ENCODE measurements at regions not wholly inside any gene's neighbourhood (a gene's known extent, or its start where the extent isn't known, plus 50 kb on each side); places are given as distances from the start of the nearest gene placed in this dataset.

- no peak overlapping the region for H3K4me3 ChIP-seq (ENCODE audit: low read depth, low read length)
- no peak for DNase-seq (ENCODE audit: extremely low spot score)
- H3K36me3 ChIP-seq (ENCODE audit: insufficient read depth): no peaks in the 10 kb centered on the region
- H3K27ac ChIP-seq (ENCODE audit: low read depth): no peak overlapping the region
- no peaks in the 10 kb centered on the region for H3K4me1 ChIP-seq (ENCODE audit: insufficient read depth)
Observed at GRCh38 chr13:83365723-83366122, 516.6 kb downstream of the SLITRK1 start.

GRCh38 chr13:83355041-83355440 is 527.2 kb downstream of the SLITRK1 start:
- no peak for DNase-seq (ENCODE audit: extremely low spot score)
- 91% methylated on average over 1 of the region's 1 CpG for WGBS
- no peaks in the 10 kb centered on the region for H3K36me3 ChIP-seq (ENCODE audit: insufficient read depth)

GRCh38 chr13:83352391-83352790 is 529.9 kb downstream of the SLITRK1 start:
- Histone ChIP-seq H3K27ac (ENCODE audit: low read depth) (no peak overlapping the region), H3K36me3 (ENCODE audit: insufficient read depth) (no peaks in the 10 kb centered on the region), H3K4me1 (ENCODE audit: insufficient read depth) (no peaks in the 10 kb centered on the region), H3K4me3 (ENCODE audit: low read depth, low read length) (no peak overlapping the region)
- 60% methylated on average over 1 of the region's 1 CpG for WGBS
- DNase-seq (ENCODE audit: extremely low spot score): no peak

More at GRCh38 chr13:83355041-83355440, 527.2 kb downstream of the SLITRK1 start:
- Histone ChIP-seq H3K4me1 (ENCODE audit: insufficient read depth) (no peaks in the 10 kb centered on the region), H3K27ac (ENCODE audit: low read depth) (no peak overlapping the region), H3K4me3 (ENCODE audit: low read depth, low read length) (no peak overlapping the region)

DNA sequence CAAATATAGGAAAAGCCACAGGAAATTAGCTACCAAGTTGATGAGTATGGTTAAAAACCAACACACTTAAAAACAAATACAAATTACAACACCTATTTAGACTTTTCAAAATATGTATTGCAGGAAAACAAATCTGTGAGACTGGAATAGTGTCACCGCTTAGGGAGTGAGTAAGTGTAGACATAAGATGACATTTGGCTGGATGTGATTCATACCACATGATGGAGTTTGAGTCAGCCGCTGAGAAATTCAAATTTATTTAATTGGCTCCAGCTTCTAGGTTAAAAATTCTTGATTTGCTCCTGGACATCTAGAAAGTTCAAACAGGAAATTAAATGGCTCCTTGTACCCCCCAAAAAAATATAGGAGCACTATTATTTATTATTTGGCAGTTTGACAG is 531.7 kb downstream of the SLITRK1 start:
- no peak for DNase-seq (ENCODE audit: extremely low spot score)
- Histone ChIP-seq H3K36me3 (ENCODE audit: insufficient read depth) (no peaks in the 10 kb centered on the region), H3K27ac (ENCODE audit: low read depth) (no peak overlapping the region), H3K4me3 (ENCODE audit: low read depth, low read length) (no peak overlapping the region), H3K4me1 (ENCODE audit: insufficient read depth) (no peaks in the 10 kb centered on the region)
- WGBS: 88% methylated on average over 2 of the region's 2 CpGs

- DNase-seq (ENCODE audit: extremely low spot score): no peak
- no peak overlapping the region for H3K27ac ChIP-seq (ENCODE audit: low read depth)
- no peaks in the 10 kb centered on the region for H3K36me3 ChIP-seq (ENCODE audit: insufficient read depth)
- WGBS: 86% methylated on average over 2 of the region's 2 CpGs
- no peaks in the 10 kb centered on the region for H3K4me1 ChIP-seq (ENCODE audit: insufficient read depth)
- no peak overlapping the region for H3K4me3 ChIP-seq (ENCODE audit: low read depth, low read length)
Observed at GRCh38 chr13:83344518-83344917, 537.8 kb downstream of the SLITRK1 start.

DNA sequence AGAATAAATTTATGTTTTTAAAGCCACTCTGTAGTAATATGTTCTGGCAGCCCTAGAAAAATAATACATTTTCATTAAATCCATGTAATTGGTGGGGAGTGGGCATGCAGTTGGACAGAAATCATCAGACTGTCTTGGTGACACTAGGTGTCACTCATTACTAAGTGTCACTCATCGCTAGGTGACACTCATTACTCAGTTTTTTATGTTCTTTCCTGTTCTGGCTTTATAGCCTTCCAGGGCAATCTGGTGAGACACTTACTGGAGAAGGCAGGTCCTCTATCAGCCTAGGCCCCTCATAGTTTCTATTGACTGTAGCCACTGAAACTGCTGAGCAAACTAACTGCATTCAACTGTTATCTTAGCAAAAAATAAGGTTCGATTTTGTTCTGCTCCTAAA is 542.1 kb downstream of the SLITRK1 start:
- Histone ChIP-seq H3K36me3 (ENCODE audit: insufficient read depth) (no peaks in the 10 kb centered on the region), H3K4me1 (ENCODE audit: insufficient read depth) (no peaks in the 10 kb centered on the region), H3K27ac (ENCODE audit: low read depth) (no peak overlapping the region), H3K4me3 (ENCODE audit: low read depth, low read length) (no peak overlapping the region)
- DNase-seq (ENCODE audit: extremely low spot score): no peak
- WGBS: 75% methylated on average over 2 of the region's 2 CpGs

DNA sequence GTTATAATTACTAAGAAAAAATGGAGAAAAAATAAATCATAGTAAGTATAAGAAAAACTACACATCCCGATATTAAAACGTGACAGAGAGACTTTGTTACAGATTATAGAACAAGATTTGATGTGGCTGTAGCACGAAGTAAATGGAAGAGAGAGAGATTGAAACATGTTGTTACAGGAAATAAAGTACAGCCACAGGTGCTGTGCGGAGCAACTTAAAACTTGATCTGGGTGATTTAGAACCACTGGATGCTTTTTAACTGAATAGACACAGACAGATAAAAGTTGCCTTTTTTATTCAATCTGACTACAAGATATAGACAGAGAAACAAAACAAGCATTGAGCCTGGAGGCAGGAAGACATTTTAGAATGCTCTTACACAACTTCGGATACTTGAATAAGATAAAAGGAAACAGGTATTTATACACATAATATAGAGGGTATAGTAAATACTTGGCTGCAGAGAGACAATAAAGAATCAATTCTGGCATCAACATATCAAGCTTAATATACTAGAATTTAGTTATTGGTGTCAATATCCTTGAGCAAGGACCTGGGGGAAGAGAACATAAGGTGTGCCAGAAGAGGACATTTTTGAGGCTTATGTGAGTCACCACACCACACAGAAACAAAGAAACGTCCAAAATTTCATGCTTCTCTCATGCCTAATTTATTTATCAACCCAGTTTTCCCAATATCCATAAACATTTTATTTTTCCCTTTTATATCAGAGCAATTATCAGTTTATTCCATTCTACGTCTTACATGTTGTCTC is 548.5 kb downstream of the SLITRK1 start:
- H3K4me3 ChIP-seq (ENCODE audit: low read depth, low read length): no peak overlapping the region
- DNase-seq (ENCODE audit: extremely low spot score): no peak
- no peaks in the 10 kb centered on the region for H3K4me1 ChIP-seq (ENCODE audit: insufficient read depth)
- no peaks in the 10 kb centered on the region for H3K36me3 ChIP-seq (ENCODE audit: insufficient read depth)
- WGBS: 71% methylated on average over 7 of the region's 7 CpGs
- no peak overlapping the region for H3K27ac ChIP-seq (ENCODE audit: low read depth)

- Histone ChIP-seq H3K4me3 (ENCODE audit: low read depth, low read length) (no peak overlapping the region), H3K27ac (ENCODE audit: low read depth) (no peak overlapping the region), H3K4me1 (ENCODE audit: insufficient read depth) (no peaks in the 10 kb centered on the region), H3K36me3 (ENCODE audit: insufficient read depth) (no peaks in the 10 kb centered on the region)
- WGBS: 92% methylated on average over 3 of the region's 3 CpGs
- DNase-seq (ENCODE audit: extremely low spot score): no peak
Observed at GRCh38 chr13:83332751-83333150, 549.5 kb downstream of the SLITRK1 start.

DNA sequence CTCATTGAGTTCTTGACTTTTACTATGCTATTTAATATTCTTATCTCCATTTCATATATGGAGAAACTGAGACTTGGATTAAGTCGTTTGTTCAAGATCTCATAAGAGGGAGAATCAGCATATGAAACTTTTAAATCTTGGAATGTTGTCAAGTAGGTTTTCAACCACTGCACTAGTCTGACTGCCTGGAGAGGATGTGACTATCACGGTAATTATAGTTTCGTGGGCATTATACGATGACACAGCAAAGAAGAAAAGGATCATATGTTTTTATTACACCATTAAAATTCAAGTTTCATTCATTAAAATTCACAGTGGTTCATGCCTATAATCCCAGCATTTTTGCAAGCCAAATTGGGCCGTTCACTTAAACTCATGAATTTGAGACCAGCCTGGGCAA is 555.2 kb downstream of the SLITRK1 start:
- 67% methylated on average over 5 of the region's 5 CpGs for WGBS
- no peak overlapping the region for H3K27ac ChIP-seq (ENCODE audit: low read depth)
- no peaks in the 10 kb centered on the region for H3K4me1 ChIP-seq (ENCODE audit: insufficient read depth)
- no peak for DNase-seq (ENCODE audit: extremely low spot score)
- no peak overlapping the region for H3K4me3 ChIP-seq (ENCODE audit: low read depth, low read length)
- no peaks in the 10 kb centered on the region for H3K36me3 ChIP-seq (ENCODE audit: insufficient read depth)

DNA sequence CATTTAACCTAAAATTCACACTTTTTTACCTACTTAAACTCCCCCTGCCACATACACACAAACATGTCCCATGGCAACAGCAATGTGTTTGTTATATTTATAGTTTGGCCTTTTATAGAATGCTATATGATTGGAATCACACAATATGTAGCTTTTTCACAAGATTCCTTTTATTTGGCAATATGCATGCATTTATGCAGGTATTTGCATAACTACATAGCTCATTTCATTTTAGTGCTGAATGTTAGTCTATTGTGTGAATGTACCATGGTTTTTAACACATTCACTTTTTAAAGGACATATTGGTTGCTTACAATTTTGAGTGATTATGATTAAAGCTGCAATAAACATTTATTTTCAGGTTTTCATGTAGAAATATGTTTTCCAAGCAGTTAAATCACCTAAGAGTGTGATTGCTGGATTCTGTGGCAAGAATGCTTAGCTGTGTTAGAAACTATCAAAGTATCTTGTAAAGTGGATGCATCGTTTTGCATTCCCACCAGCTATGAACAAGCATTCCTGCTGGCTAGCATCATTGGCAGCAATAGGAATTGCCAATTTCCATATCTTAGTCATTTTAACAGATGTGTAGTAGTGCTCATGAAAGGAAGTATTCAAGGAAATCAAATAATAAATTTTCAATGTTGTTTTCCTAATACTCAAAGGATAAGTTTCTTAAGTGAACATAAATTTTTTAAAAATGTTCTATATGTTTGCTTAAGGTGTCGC is 557.0 kb downstream of the SLITRK1 start:
- H3K4me3 ChIP-seq (ENCODE audit: low read depth, low read length): no peak overlapping the region
- DNase-seq (ENCODE audit: extremely low spot score): no peak
- no peak overlapping the region for H3K27ac ChIP-seq (ENCODE audit: low read depth)
- WGBS: 64% methylated on average over 2 of the region's 2 CpGs
- H3K36me3 ChIP-seq (ENCODE audit: insufficient read depth): no peaks in the 10 kb centered on the region
- no peaks in the 10 kb centered on the region for H3K4me1 ChIP-seq (ENCODE audit: insufficient read depth)

DNA sequence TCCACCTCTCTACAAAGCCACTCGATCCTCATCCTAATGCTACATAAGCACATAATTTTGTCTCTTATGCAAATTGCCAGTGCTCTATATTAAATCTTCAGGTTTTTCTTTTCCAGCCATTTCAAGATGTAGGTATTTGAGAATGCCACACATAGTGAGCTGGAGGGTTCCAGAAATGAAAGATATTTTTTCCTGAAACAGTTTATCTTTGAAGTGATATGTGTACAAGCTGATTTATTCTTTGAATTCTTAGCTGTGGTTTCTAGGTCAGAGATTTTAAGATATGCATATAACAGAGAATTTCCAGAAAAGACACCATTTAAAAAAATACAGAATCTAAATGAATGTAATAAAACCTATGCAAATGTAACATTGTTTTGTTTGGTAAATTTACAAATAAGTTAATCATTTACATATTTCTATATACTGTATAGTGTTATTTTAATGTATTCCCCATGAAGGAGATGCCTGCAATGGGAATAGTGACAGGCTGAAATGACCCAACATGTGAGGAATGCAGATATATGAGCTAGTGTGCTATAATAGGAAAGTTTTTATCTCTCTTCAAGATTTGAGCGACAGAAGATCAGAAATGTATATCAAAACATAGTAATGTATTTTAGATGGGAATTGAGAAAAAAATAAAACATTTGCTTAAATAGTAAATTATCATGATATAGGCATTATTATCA is 570.2 kb downstream of the SLITRK1 start:
- no peak for DNase-seq (ENCODE audit: extremely low spot score)
- H3K4me3 ChIP-seq (ENCODE audit: low read depth, low read length): no peak overlapping the region
- WGBS: 50% methylated on average over 2 of the region's 2 CpGs
- H3K36me3 ChIP-seq (ENCODE audit: insufficient read depth): no peaks in the 10 kb centered on the region
- H3K27ac ChIP-seq (ENCODE audit: low read depth): no peak overlapping the region
- no peaks in the 10 kb centered on the region for H3K4me1 ChIP-seq (ENCODE audit: insufficient read depth)

DNA sequence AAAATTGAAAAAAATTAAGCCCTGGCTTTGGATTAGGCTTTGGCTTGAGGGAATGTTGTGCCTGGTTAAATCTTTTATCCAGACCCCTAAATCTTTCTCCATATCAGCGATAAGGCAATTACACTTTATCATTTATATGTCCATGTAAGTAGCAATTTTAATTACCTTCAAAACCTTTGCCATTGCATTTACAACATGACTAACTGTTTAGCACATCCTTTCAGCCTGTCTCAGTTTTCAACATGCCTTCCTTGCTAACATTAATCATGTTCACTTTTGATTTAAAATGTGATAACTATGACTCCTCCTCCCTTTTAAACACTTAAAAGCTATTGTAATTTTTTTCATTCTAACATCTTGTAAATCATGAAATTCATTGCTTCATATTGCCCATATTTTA is 583.7 kb downstream of the SLITRK1 start:
- DNase-seq (ENCODE audit: extremely low spot score): no peak
- WGBS: 71% methylated on average over 1 of the region's 1 CpG
- no peaks in the 10 kb centered on the region for H3K4me1 ChIP-seq (ENCODE audit: insufficient read depth)

GRCh38 chr13:83297586-83298290 is 584.5 kb downstream of the SLITRK1 start:
- Histone ChIP-seq H3K4me1 (ENCODE audit: insufficient read depth) (no peaks in the 10 kb centered on the region), H3K36me3 (ENCODE audit: insufficient read depth) (no peaks in the 10 kb centered on the region), H3K27ac (ENCODE audit: low read depth) (no peak overlapping the region), H3K4me3 (ENCODE audit: low read depth, low read length) (no peak overlapping the region)
- 61% methylated on average over 8 of the region's 8 CpGs for WGBS
- no peak for DNase-seq (ENCODE audit: extremely low spot score)

More for the DNA sequence above, 583.7 kb downstream of the SLITRK1 start:
- Histone ChIP-seq H3K4me3 (ENCODE audit: low read depth, low read length) (no peak overlapping the region), H3K36me3 (ENCODE audit: insufficient read depth) (no peaks in the 10 kb centered on the region), H3K27ac (ENCODE audit: low read depth) (no peak overlapping the region)
